ENCODE measurements at regions not wholly inside any gene's neighbourhood (a gene's known extent, or its start where the extent isn't known, plus 50 kb on each side); places are given as distances from the start of the nearest gene placed in this dataset.

DNA sequence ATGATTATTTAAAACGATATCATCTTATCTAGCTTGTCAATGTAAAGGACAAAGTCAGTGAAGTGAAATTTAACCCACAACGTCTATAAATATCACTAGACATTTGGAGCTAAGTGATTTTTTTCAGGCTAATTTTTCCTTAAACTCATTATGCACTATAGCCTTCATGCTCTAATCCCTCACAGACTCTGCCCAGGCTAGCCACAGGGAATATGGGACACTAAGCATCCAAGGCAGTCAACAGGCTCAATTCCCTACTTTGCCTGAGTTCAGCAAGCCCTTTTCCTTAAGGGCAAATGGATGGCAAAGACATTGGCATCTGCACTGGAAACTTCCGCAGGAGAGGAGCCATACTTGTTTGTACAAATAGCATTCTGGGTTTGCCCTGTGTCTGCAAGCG is 577.0 kb downstream of the LMO4 start:
- Histone ChIP-seq H3K4me1 (ENCODE audit: control insufficient read depth, insufficient read depth, low read length, unreplicated experiment) (no peaks in the 10 kb centered on the region), H3K4me3 (ENCODE audit: low read depth, low read length) (no peak overlapping the region), H2AFZ (ENCODE audit: low read length, unreplicated experiment) (no peak overlapping the region), H3K36me3 (ENCODE audit: insufficient read depth, low read length) (no peaks in the 10 kb centered on the region), H3K27me3 (ENCODE audit: insufficient read depth, low read length) (no peaks in the 10 kb centered on the region), H3K79me2 (ENCODE audit: control insufficient read depth, insufficient read depth, low read length, unreplicated experiment) (no peaks in the 10 kb centered on the region), H3K27ac (ENCODE audit: low read depth, low read length) (no peak overlapping the region)

DNA sequence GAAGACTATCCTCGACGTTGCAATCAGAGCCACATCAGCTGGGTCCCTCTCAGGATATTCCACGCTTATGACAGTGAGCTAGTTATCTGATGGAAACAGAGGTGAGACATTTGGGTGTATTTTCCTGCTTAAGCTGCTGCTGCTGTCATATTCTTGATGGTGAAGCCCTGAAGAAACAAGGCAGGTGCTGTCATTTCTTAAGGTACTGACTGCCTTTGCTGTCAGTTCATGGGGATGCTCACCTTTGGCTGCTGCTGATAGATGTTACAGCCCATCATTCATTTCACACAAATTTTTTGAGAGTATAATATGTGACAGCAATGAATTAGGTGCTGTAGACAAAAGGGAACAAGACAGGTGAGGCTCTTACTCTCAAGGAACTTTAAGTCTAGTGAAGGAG is 577.4 kb downstream of the LMO4 start:
- Histone ChIP-seq H3K27me3 (ENCODE audit: insufficient read depth, low read length) (no peaks in the 10 kb centered on the region), H3K4me1 (ENCODE audit: control insufficient read depth, insufficient read depth, low read length, unreplicated experiment) (no peaks in the 10 kb centered on the region), H3K27ac (ENCODE audit: low read depth, low read length) (no peak overlapping the region), H3K79me2 (ENCODE audit: control insufficient read depth, insufficient read depth, low read length, unreplicated experiment) (no peaks in the 10 kb centered on the region), H3K36me3 (ENCODE audit: insufficient read depth, low read length) (no peaks in the 10 kb centered on the region), H3K4me3 (ENCODE audit: low read depth, low read length) (no peak overlapping the region), H2AFZ (ENCODE audit: low read length, unreplicated experiment) (no peak overlapping the region)

DNA sequence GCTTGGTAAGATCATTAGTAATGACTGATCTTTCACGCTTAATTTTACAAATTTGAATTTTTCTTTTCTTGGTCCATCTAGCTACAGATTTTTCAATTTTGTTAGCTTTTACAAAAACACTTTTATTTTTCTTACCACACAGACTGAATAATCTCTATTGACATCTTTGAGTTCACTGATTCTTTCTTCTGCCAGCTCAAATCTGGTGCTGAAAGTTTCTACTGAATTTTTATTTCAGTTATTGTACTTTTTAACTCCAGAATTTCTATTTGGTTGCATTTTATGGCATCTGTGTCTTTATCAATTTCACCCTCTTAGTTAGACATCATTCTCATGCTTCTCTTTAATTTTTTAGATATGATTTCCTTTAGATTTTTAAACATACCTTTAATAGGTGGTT is 584.7 kb downstream of the LMO4 start:
- no peaks in the 10 kb centered on the region for H3K79me2 ChIP-seq (ENCODE audit: control insufficient read depth, insufficient read depth, low read length, unreplicated experiment)
- H3K27me3 ChIP-seq (ENCODE audit: insufficient read depth, low read length): no peaks in the 10 kb centered on the region
- H3K27ac ChIP-seq (ENCODE audit: low read depth, low read length): no peak overlapping the region
- no peak overlapping the region for H3K4me3 ChIP-seq (ENCODE audit: low read depth, low read length)
- H3K4me1 ChIP-seq (ENCODE audit: control insufficient read depth, insufficient read depth, low read length, unreplicated experiment): no peaks in the 10 kb centered on the region
- no peaks in the 10 kb centered on the region for H3K36me3 ChIP-seq (ENCODE audit: insufficient read depth, low read length)
- no peak overlapping the region for H2AFZ ChIP-seq (ENCODE audit: low read length, unreplicated experiment)

DNA sequence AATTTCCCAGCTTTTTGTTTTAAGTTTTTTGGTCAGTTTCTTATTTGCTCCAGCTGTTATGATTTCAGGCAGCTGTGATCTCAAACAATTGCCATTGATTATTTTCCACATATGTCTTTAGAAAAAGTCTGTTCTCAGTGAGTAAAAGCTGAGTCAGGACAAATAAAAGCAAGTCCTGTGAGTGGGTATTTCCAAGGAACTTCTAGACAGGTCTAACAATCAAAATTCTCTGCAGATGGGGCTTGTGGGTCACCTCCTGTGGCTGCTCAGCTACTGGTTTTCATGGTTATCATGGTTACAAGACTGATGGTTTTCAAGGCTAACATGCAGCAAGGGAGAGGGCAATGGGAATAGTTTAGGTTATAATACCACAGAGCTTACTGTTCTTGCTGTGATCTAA is 585.7 kb downstream of the LMO4 start:
- H2AFZ ChIP-seq (ENCODE audit: low read length, unreplicated experiment): no peak overlapping the region
- no peak overlapping the region for H3K4me3 ChIP-seq (ENCODE audit: low read depth, low read length)
- no peaks in the 10 kb centered on the region for H3K79me2 ChIP-seq (ENCODE audit: control insufficient read depth, insufficient read depth, low read length, unreplicated experiment)
- no peaks in the 10 kb centered on the region for H3K27me3 ChIP-seq (ENCODE audit: insufficient read depth, low read length)
- no peak overlapping the region for H3K27ac ChIP-seq (ENCODE audit: low read depth, low read length)
- no peaks in the 10 kb centered on the region for H3K36me3 ChIP-seq (ENCODE audit: insufficient read depth, low read length)
- no peaks in the 10 kb centered on the region for H3K4me1 ChIP-seq (ENCODE audit: control insufficient read depth, insufficient read depth, low read length, unreplicated experiment)

DNA sequence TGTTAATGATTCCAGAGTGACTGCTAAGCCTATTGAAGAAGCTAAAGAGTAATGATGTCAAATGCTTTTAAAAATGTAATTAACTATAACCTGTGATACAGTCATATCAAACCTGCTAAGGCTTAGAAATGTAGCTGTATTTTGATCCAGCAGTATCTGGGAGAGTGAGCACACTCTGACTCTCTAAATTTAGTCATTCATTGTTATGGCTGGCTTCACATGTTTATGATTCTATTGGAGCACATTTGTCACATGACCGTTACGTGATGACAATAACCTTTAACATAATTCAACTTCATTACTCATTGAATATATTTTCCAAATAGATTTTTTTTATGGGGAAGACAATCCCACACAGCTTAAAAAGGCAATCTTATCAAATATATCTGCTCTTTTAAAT is 587.1 kb downstream of the LMO4 start:
- Histone ChIP-seq H3K27ac (ENCODE audit: low read depth, low read length) (no peak overlapping the region), H3K36me3 (ENCODE audit: insufficient read depth, low read length) (no peaks in the 10 kb centered on the region), H3K4me1 (ENCODE audit: control insufficient read depth, insufficient read depth, low read length, unreplicated experiment) (no peaks in the 10 kb centered on the region), H2AFZ (ENCODE audit: low read length, unreplicated experiment) (no peak overlapping the region), H3K79me2 (ENCODE audit: control insufficient read depth, insufficient read depth, low read length, unreplicated experiment) (no peaks in the 10 kb centered on the region), H3K4me3 (ENCODE audit: low read depth, low read length) (no peak overlapping the region), H3K27me3 (ENCODE audit: insufficient read depth, low read length) (no peaks in the 10 kb centered on the region)

DNA sequence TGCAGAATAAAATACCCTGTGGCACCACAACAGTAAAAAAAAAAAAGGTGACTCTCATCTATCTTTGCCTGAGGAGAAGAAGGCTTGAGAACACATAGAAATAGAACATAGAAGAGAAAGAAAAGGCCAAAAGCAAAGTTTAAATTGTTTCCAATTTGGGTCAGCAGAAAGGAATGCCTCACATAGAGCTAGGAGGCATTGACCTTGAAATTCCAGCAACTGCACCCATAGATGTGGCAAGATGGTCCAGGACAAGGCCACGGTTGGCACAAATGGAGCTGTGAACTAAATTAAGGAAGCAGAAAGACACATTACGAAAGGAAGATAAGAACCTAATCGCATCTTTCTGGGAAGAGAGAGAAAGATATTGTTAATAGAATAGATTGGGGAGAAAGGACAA is 588.3 kb downstream of the LMO4 start:
- H3K79me2 ChIP-seq (ENCODE audit: control insufficient read depth, insufficient read depth, low read length, unreplicated experiment): no peaks in the 10 kb centered on the region
- no peaks in the 10 kb centered on the region for H3K27me3 ChIP-seq (ENCODE audit: insufficient read depth, low read length)
- H2AFZ ChIP-seq (ENCODE audit: low read length, unreplicated experiment): no peak overlapping the region
- no peak overlapping the region for H3K4me3 ChIP-seq (ENCODE audit: low read depth, low read length)
- no peak overlapping the region for H3K27ac ChIP-seq (ENCODE audit: low read depth, low read length)
- no peaks in the 10 kb centered on the region for H3K4me1 ChIP-seq (ENCODE audit: control insufficient read depth, insufficient read depth, low read length, unreplicated experiment)
- no peaks in the 10 kb centered on the region for H3K36me3 ChIP-seq (ENCODE audit: insufficient read depth, low read length)

DNA sequence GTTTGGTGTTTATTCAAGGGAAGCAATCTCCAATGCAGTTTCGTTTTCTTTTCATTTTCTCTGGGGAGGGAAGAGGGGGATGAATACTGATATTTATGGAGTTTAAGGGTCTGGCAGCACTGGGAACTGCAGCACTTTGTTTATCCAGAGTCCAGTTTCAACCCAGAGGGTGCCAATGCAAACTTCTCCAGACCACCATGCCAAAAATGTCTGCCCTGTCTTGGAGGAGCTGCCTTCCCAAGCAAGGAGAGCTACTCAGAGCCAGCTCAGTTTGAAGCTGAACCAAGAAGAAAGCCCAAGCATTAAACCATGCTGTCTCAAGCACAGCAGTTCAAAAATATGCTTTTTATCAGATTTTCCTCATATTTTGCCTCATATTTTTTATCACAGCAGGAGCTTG is 589.7 kb downstream of the LMO4 start:
- no peaks in the 10 kb centered on the region for H3K4me1 ChIP-seq (ENCODE audit: control insufficient read depth, insufficient read depth, low read length, unreplicated experiment)
- no peaks in the 10 kb centered on the region for H3K27me3 ChIP-seq (ENCODE audit: insufficient read depth, low read length)
- no peaks in the 10 kb centered on the region for H3K36me3 ChIP-seq (ENCODE audit: insufficient read depth, low read length)
- H3K4me3 ChIP-seq (ENCODE audit: low read depth, low read length): no peak overlapping the region
- no peak overlapping the region for H2AFZ ChIP-seq (ENCODE audit: low read length, unreplicated experiment)
- H3K79me2 ChIP-seq (ENCODE audit: control insufficient read depth, insufficient read depth, low read length, unreplicated experiment): no peaks in the 10 kb centered on the region
- H3K27ac ChIP-seq (ENCODE audit: low read depth, low read length): no peak overlapping the region

DNA sequence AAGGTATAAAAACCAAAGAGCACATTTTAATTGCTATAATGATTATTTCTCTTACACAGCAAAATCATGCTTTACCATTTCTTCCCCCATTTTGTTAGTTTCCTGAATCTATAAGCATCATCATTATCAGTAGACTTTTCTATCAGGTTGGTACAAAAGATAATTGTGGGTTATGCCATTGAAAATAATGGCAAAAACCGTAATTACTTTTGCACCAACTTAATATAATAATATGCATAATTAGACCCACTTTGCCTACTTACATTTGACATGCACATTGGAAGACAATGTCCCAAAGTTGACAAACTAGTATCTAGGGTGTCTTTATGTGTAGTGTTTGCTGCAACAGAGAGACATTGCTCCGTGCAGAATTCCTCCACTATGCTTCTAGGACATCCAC is 594.2 kb downstream of the LMO4 start:
- Histone ChIP-seq H3K36me3 (ENCODE audit: insufficient read depth, low read length) (no peaks in the 10 kb centered on the region), H3K27ac (ENCODE audit: low read depth, low read length) (no peak overlapping the region), H3K4me3 (ENCODE audit: low read depth, low read length) (no peak overlapping the region), H2AFZ (ENCODE audit: low read length, unreplicated experiment) (no peak overlapping the region), H3K27me3 (ENCODE audit: insufficient read depth, low read length) (no peaks in the 10 kb centered on the region), H3K4me1 (ENCODE audit: control insufficient read depth, insufficient read depth, low read length, unreplicated experiment) (no peaks in the 10 kb centered on the region), H3K79me2 (ENCODE audit: control insufficient read depth, insufficient read depth, low read length, unreplicated experiment) (no peaks in the 10 kb centered on the region)

DNA sequence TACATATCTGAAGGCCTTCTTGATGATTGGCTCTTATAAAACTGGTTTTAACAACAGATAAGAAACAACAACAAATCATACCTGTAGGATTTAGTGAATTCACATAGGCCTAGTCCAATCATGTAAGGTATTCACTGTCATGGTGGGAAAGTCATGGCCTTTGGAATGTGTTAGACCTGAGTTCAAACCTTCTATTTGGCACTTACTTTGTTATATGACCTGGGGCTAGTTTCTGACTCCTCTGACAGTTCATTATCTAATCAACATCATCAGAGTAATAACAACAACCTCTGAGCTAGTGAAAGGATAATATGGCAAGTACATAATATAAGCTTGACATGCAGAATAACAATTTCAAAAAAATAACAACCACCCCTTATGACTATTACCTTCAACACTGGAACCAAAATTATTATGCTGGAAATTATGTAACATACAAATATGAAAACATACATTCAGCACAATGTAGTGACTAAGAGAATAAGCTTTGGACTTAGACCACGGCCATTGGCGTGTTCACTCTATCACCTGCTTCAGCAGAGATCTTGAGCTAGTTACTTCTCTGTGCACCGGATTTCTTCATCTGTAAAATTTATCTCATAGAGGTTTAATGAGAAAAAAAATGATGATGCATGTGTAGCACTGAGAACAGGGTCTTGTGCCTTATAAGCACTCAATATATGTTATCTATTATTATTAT is 597.6 kb downstream of the LMO4 start:
- H3K4me3 ChIP-seq (ENCODE audit: low read depth, low read length): no peak overlapping the region
- H3K4me1 ChIP-seq (ENCODE audit: control insufficient read depth, insufficient read depth, low read length, unreplicated experiment): no peaks in the 10 kb centered on the region
- no peaks in the 10 kb centered on the region for H3K36me3 ChIP-seq (ENCODE audit: insufficient read depth, low read length)
- H2AFZ ChIP-seq (ENCODE audit: low read length, unreplicated experiment): no peak overlapping the region
- H3K79me2 ChIP-seq (ENCODE audit: control insufficient read depth, insufficient read depth, low read length, unreplicated experiment): no peaks in the 10 kb centered on the region
- H3K27me3 ChIP-seq (ENCODE audit: insufficient read depth, low read length): no peaks in the 10 kb centered on the region
- H3K27ac ChIP-seq (ENCODE audit: low read depth, low read length): no peak overlapping the region

DNA sequence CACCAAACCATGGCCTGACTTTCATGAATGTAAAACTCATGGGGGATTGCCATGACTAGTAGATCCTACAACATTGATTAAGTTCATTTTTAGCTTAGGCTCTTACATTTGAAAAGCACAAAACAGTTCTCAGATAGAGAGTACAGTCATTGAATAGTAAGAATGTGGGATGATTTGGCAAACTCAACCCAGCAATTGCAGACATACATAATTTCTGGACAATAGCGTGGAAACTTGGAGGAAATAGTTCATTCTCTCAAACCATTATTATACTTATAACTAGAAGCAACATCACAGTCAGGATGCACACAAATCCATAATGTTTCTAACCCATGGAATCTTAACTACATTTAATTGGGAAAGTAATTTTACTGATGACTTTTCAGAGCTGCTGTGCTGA is 598.2 kb downstream of the LMO4 start:
- Histone ChIP-seq H3K36me3 (ENCODE audit: insufficient read depth, low read length) (no peaks in the 10 kb centered on the region), H3K27ac (ENCODE audit: low read depth, low read length) (no peak overlapping the region), H2AFZ (ENCODE audit: low read length, unreplicated experiment) (no peak overlapping the region), H3K79me2 (ENCODE audit: control insufficient read depth, insufficient read depth, low read length, unreplicated experiment) (no peaks in the 10 kb centered on the region), H3K27me3 (ENCODE audit: insufficient read depth, low read length) (no peaks in the 10 kb centered on the region), H3K4me1 (ENCODE audit: control insufficient read depth, insufficient read depth, low read length, unreplicated experiment) (no peaks in the 10 kb centered on the region), H3K4me3 (ENCODE audit: low read depth, low read length) (no peak overlapping the region)

DNA sequence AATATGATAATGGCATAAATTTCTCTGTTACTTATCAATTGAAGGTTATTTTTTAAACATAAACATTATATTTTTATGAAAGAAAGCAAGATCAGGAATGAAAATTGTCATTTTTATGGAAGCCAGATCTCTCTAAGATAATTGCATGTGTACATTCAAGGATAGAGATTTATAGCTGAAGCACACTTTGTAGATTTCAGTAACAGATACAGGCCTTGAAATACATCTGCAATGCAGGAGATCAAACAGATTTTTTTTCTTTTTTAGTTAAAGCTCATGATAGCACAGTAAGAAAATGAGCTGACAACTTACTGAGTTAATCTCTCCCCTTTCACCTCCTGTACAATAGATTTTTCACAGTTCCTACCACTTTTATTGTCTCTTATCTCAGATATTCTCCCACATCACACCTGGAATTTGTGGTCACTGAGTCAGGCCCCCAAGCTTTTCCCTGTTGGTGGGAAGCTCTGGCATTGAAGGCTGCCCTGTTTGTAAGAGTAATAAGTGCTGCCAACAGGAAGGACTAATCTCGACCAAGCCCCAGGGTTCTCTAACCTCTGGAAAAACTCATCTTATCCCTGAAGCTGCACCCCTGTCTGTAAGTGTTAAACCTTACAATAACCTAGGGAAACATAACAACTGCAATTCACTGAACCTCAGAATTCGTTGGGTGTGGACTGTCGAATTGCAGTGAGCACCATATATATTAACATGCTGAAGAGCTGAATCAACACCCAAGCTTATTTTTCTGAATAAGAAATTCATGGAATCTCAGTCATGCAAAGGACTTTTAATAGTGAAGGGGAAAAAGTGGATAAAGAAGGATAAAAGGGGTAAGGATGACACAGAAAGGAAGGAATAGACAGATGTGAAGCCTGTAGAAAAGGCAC is 599.0 kb downstream of the LMO4 start:
- Histone ChIP-seq H3K36me3 (ENCODE audit: insufficient read depth, low read length) (no peaks in the 10 kb centered on the region), H3K27ac (ENCODE audit: low read depth, low read length) (no peak overlapping the region), H3K27me3 (ENCODE audit: insufficient read depth, low read length) (no peaks in the 10 kb centered on the region), H3K4me1 (ENCODE audit: control insufficient read depth, insufficient read depth, low read length, unreplicated experiment) (no peaks in the 10 kb centered on the region), H3K4me3 (ENCODE audit: low read depth, low read length) (no peak overlapping the region), H3K79me2 (ENCODE audit: control insufficient read depth, insufficient read depth, low read length, unreplicated experiment) (no peaks in the 10 kb centered on the region), H2AFZ (ENCODE audit: low read length, unreplicated experiment) (no peak overlapping the region)
